ENCODE measurements at regions not wholly inside any gene's neighbourhood (a gene's known extent, or its start where the extent isn't known, plus 50 kb on each side); places are given as distances from the start of the nearest gene placed in this dataset.

GRCh38 chr5:116992681-116993080 is 418.1 kb upstream of the SEMA6A start:
- Histone ChIP-seq H3K4me1 (ENCODE audit: control insufficient read depth, extremely low read depth, insufficient read depth, low read length) (no peaks in the 10 kb centered on the region), H4K20me1 (replicated peaks; ENCODE audit: control insufficient read depth, extremely low read depth, insufficient read depth, low read length) (no peaks in the 10 kb centered on the region), H3K79me2 (ENCODE audit: control insufficient read depth, insufficient read depth, low read length) (no peaks in the 10 kb centered on the region), H2AFZ (ENCODE audit: low read depth, low read length) (no peak overlapping the region), H3K27me3 (ENCODE audit: control insufficient read depth in 2 of 2, insufficient read depth in 2 of 2, low read length in 2 of 2) (no peaks in the 10 kb centered on the region), H3K9me3 (replicated peaks; ENCODE audit: control insufficient read depth, insufficient read depth, low read length) (peaks cover 1% of the 10 kb centered on the region), H3K9me1 (replicated peaks; ENCODE audit: control insufficient read depth, extremely low read depth, insufficient read depth, low read length) (no peaks in the 10 kb centered on the region), H3K9ac (replicated peaks; ENCODE audit: extremely low read depth, insufficient read depth, low read length) (no peak overlapping the region), H3K4me2 (ENCODE audit: insufficient read depth, low read length) (no peak overlapping the region), H3K4me3 (replicated peaks in 1 of 3; ENCODE audit: insufficient read depth in 1 of 3, low read depth in 1 of 3, low read length in 3 of 3) (no peak overlapping the region), H3K27ac (ENCODE audit: insufficient read depth, low read depth, low read length) (no peak overlapping the region), H3K36me3 (ENCODE audit: control insufficient read depth in 2 of 2, extremely low read depth in 1 of 2, insufficient read depth in 2 of 2, low read length in 2 of 2) (no peaks in the 10 kb centered on the region)
- BruUV-seq (replicated peaks) = no TSS peak
- intact Hi-C loops (cut with micrococcal nuclease) (no loop called here), dilution Hi-C loops (cut with MboI; ENCODE audit: extremely low pct_ligation_motif_present, low sequenced_read_pairs) (no loop called here)
- no peak for TF ChIP-seq MAX (IDR thresholded peaks at IDR 0.05; ENCODE audit: insufficient read depth, insufficient read length)
- no peak for TF ChIP-seq MYC (IDR thresholded peaks at IDR 0.05; ENCODE audit: low read depth, low read length)
- TF ChIP-seq GATA2 (IDR thresholded peaks at IDR 0.05; ENCODE audit: insufficient read depth, insufficient read length, low read depth, low read length) = no peak
- TF ChIP-seq CTCF (IDR thresholded peaks at IDR 0.05; ENCODE audit: extremely low read depth in 1 of 2, insufficient read depth in 1 of 2, low read depth in 1 of 2, low read length in 2 of 2) = no peak
- no peak for TF ChIP-seq FOS (IDR thresholded peaks at IDR 0.05; ENCODE audit: borderline replicate concordance, insufficient read depth, low read length)
- TF ChIP-seq EZH2 (IDR thresholded peaks at IDR 0.05; ENCODE audit: borderline replicate concordance, low read depth, low read length, severe bottlenecking) = no peak
- TF ChIP-seq POLR2A (IDR thresholded peaks at IDR 0.05; ENCODE audit: low read depth, low read length) = no peak
- no peak for DNase-seq (ENCODE audit: low read depth, low spot score)
- FAIRE-seq = no peak
- ChIA-PET CTCF (no interaction called here), POLR2A (no interaction called here)

GRCh38 chr5:116989995-116990394 is 415.4 kb upstream of the SEMA6A start:
- Histone ChIP-seq H3K79me2 (ENCODE audit: control insufficient read depth, insufficient read depth, low read length) (no peaks in the 10 kb centered on the region), H4K20me1 (replicated peaks; ENCODE audit: control insufficient read depth, extremely low read depth, insufficient read depth, low read length) (no peaks in the 10 kb centered on the region), H3K9me3 (replicated peaks; ENCODE audit: control insufficient read depth, insufficient read depth, low read length) (no peaks in the 10 kb centered on the region), H3K4me1 (ENCODE audit: control insufficient read depth, extremely low read depth, insufficient read depth, low read length) (no peaks in the 10 kb centered on the region), H2AFZ (ENCODE audit: low read depth, low read length) (no peak overlapping the region), H3K9me1 (replicated peaks; ENCODE audit: control insufficient read depth, extremely low read depth, insufficient read depth, low read length) (no peaks in the 10 kb centered on the region), H3K4me3 (replicated peaks in 1 of 3; ENCODE audit: insufficient read depth in 1 of 3, low read depth in 1 of 3, low read length in 3 of 3) (no peak overlapping the region), H3K27ac (ENCODE audit: insufficient read depth, low read depth, low read length) (no peak overlapping the region), H3K36me3 (ENCODE audit: control insufficient read depth in 2 of 2, extremely low read depth in 1 of 2, insufficient read depth in 2 of 2, low read length in 2 of 2) (no peaks in the 10 kb centered on the region), H3K9ac (replicated peaks; ENCODE audit: extremely low read depth, insufficient read depth, low read length) (no peak overlapping the region), H3K27me3 (ENCODE audit: control insufficient read depth in 2 of 2, insufficient read depth in 2 of 2, low read length in 2 of 2) (no peaks in the 10 kb centered on the region), H3K4me2 (ENCODE audit: insufficient read depth, low read length) (no peak overlapping the region)
- dilution Hi-C loops (cut with MboI; ENCODE audit: extremely low pct_ligation_motif_present, low sequenced_read_pairs) (no loop called here), intact Hi-C loops (cut with micrococcal nuclease) (no loop called here)
- DNase-seq (ENCODE audit: low read depth, low spot score) (no peak), FAIRE-seq (no peak)
- BruUV-seq (replicated peaks) = no TSS peak
- POLR2A ChIA-PET = no interaction called here
- no peak for TF ChIP-seq GATA2 (IDR thresholded peaks at IDR 0.05; ENCODE audit: insufficient read depth, insufficient read length, low read depth, low read length)
- TF ChIP-seq MAX (IDR thresholded peaks at IDR 0.05; ENCODE audit: insufficient read depth, insufficient read length) = no peak
- no peak for TF ChIP-seq JUN (IDR thresholded peaks at IDR 0.05; ENCODE audit: borderline replicate concordance, insufficient read depth, insufficient read length, low read depth)
- no peak for TF ChIP-seq EZH2 (IDR thresholded peaks at IDR 0.05; ENCODE audit: borderline replicate concordance, low read depth, low read length, severe bottlenecking)
- TF ChIP-seq CTCF (IDR thresholded peaks at IDR 0.05; ENCODE audit: extremely low read depth in 1 of 2, insufficient read depth in 1 of 2, low read depth in 1 of 2, low read length in 2 of 2) = no peak
- no peak for TF ChIP-seq POLR2AphosphoS5 (IDR thresholded peaks at IDR 0.05; ENCODE audit: insufficient read depth, low read depth, low read length)
- no peak for TF ChIP-seq FOS (IDR thresholded peaks at IDR 0.05; ENCODE audit: borderline replicate concordance, insufficient read depth, low read length)
- TF ChIP-seq MYC (IDR thresholded peaks at IDR 0.05; ENCODE audit: low read depth, low read length) = no peak
- TF ChIP-seq POLR2A (IDR thresholded peaks at IDR 0.05; ENCODE audit: low read depth, low read length) = no peak
- CTCF ChIA-PET = no interaction called here
